ENCODE measurements at regions not wholly inside any gene's neighbourhood (a gene's known extent, or its start where the extent isn't known, plus 50 kb on each side); places are given as distances from the start of the nearest gene placed in this dataset.

GRCh38 chr12:38152816-38153736 lies 163.5 kb upstream of the ALG10B start:
- Histone ChIP-seq H2BK120ac (ENCODE audit: low read depth, low read length, poor library complexity, severe bottlenecking) (no peak overlapping the region), H4K20me1 (ENCODE audit: control insufficient read depth, insufficient read depth, insufficient read length) (no peaks in the 10 kb centered on the region), H3K14ac (ENCODE audit: insufficient read depth, low read length) (no peak overlapping the region), H3K23ac (ENCODE audit: insufficient read length, low read depth, low read length) (no peak overlapping the region), H3K18ac (ENCODE audit: insufficient read length, low read depth, low read length) (no peak overlapping the region), H3K79me2 (ENCODE audit: insufficient read depth, low read length) (no peaks in the 10 kb centered on the region), H2BK20ac (ENCODE audit: low read depth, low read length, poor library complexity, severe bottlenecking) (no peak overlapping the region), H3K27ac (ENCODE audit: insufficient read length, low read depth, low read length) (no peak overlapping the region), H3K9ac (ENCODE audit: extremely low read depth, insufficient read length, low read length) (no peak overlapping the region), H3K56ac (ENCODE audit: insufficient read length, low read depth, low read length) (no peak overlapping the region), H2BK15ac (ENCODE audit: low read depth, low read length) (no peak overlapping the region), H3K4me2 (ENCODE audit: insufficient read depth, insufficient read length, low read length) (no peak overlapping the region), H3K9me3 (ENCODE audit: control insufficient read depth, low read depth, low read length) (peaks cover 99% of the 10 kb centered on the region), H4K5ac (ENCODE audit: insufficient read length, low read depth, low read length) (no peak overlapping the region), H3T11ph (ENCODE audit: low read length) (no peak overlapping the region), H4K8ac (replicated peaks; ENCODE audit: insufficient read length, low read depth, low read length) (no peak overlapping the region), H4K91ac (ENCODE audit: insufficient read length, low read depth, low read length) (no peak overlapping the region), H3K23me2 (ENCODE audit: insufficient read length, low read depth, low read length, poor library complexity, severe bottlenecking) (peaks cover 4% of the 10 kb centered on the region), H3K4me1 (ENCODE audit: insufficient read depth, low read length) (no peaks in the 10 kb centered on the region), H3K4ac (ENCODE audit: low read depth, low read length) (no peak overlapping the region), H3K79me1 (ENCODE audit: insufficient read depth, low read depth, low read length, poor library complexity, severe bottlenecking) (no peaks in the 10 kb centered on the region), H2AFZ (ENCODE audit: low read length) (no peak overlapping the region), H2AK5ac (ENCODE audit: insufficient read length, low read length) (no peak overlapping the region), H2BK5ac (ENCODE audit: insufficient read length, low read length) (no peak overlapping the region), H2BK12ac (ENCODE audit: insufficient read length, low read depth, low read length) (no peak overlapping the region), H3K27me3 (ENCODE audit: insufficient read depth, low read length) (no peaks in the 10 kb centered on the region)
- DNase-seq = no peak
- no peaks in the 10 kb centered on the region for H3K4me1 Mint-ChIP-seq
- no peak overlapping the region for H3K4me3 Mint-ChIP-seq
- H3K36me3 Mint-ChIP-seq (ENCODE audit: insufficient read depth in 1 of 3, low read depth in 3 of 3) = peaks cover 16 to 28% (median 26%) of the 10 kb centered on the region in 3 experiments
- no peak overlapping the region for H3K27ac Mint-ChIP-seq
- peaks cover 97 to 99% of the 10 kb centered on the region in 2 experiments for H3K9me3 Mint-ChIP-seq
- H3K27me3 Mint-ChIP-seq (ENCODE audit: low read depth) = peaks cover 9% of the 10 kb centered on the region
- no peak for TF ChIP-seq CTCF (conservative IDR thresholded peaks at IDR 0.05)
- no CpG with 5 or more reads among the region's 53 CpGs for WGBS (ENCODE audit: extremely low coverage, insufficient read length, low lambda C conversion rate)
